ENCODE measurements at regions not wholly inside any gene's neighbourhood (a gene's known extent, or its start where the extent isn't known, plus 50 kb on each side); places are given as distances from the start of the nearest gene placed in this dataset.

DNA sequence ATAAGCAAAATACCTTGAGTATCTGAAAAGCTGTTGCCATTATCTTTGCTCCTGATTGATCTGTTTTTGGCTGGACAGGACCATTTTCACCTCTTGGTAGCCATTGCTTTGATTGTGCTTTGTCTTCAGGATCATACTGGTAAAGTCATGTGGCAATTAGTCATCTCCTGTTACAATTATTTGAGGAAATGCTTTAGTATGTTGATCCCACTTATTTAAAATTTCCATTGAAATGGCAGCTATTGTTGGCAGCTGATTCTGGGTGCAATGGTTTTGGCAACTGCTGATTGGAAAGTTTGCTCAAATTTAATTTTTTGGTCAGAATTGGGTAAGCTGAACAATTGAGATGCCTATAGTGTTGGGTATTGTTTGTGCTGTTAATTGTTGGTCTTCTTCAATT is 238.3 kb upstream of the TLL1 start (continued):
- TF ChIP-seq, protein P1, sequence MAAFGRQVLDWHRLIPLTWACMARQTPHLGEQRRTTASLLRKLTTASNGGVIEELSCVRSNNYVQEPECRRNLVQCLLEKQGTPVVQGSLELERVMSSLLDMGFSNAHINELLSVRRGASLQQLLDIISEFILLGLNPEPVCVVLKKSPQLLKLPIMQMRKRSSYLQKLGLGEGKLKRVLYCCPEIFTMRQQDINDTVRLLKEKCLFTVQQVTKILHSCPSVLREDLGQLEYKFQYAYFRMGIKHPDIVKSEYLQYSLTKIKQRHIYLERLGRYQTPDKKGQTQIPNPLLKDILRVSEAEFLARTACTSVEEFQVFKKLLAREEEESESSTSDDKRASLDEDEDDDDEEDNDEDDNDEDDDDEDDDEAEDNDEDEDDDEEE (CRISPR knock-in tag; IDR thresholded peaks at IDR 0.05) = no peak

DNA sequence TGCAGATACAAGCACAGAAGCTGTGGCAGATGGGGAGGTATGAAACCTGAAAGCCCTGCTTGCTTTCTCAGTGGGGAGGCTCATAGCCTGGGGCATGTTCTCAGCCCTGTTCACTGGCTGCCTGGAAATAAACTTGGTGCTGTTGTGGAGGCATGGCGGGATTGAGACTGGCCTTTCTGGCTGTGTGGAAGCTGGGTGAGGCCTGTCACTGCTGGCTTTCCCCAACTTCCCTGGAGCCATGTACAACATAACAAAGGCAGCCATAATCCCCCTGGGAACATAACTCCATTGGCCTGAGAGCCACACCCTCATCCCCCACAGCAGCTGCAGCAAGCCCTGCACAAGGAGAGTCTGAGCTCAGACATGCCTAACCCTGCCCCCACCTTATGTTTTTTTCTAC is 237.7 kb upstream of the TLL1 start:
- in situ Hi-C loops (cut with HindIII; ENCODE audit: extremely low pct_ligation_motif_present, low pct_unique_long_range_greater_than_20kb) = no loop called here
- H3K4me2 ChIP-seq (ENCODE audit: low read depth, low read length) = no peak overlapping the region

DNA sequence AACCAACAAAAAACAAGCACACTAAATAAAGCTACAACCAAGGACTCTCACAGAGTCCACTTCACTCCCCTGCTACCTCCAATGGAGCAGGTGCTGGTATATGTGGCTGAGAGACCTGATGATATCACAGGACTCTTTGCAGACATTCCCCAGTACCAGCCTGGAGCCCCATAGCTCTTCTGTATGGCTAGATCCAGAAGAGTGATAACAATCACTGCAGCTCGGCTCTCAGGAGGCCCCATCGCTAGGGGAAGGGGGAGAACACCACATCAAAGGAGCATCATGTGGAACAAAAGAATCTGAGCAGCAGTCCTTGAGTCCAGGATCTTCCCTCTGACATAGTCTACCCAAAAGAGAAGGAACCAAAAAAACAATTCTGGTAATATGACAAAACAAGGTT is 237.1 kb upstream of the TLL1 start:
- in situ Hi-C loops (cut with HindIII; ENCODE audit: extremely low pct_ligation_motif_present, low pct_unique_long_range_greater_than_20kb) = no loop called here
- DNase-seq (ENCODE audit: low spot score) (no peak), FAIRE-seq (no peak), ATAC-seq (no peak)
- ChIA-PET POLR2A (no interaction called here), CTCF (ENCODE audit: low intra/inter-chr PET ratio, low total read pairs) (no interaction called here)
- intact Hi-C loops (cut with micrococcal nuclease; ENCODE audit: unreplicated experiment) = no loop called here
- Histone ChIP-seq H3K9ac (ENCODE audit: insufficient read depth, low read depth, low read length) (no peak overlapping the region), H3K4me3 (replicated peaks in 1 of 3; ENCODE audit: insufficient read depth in 1 of 3, low read depth in 2 of 3, low read length in 3 of 3) (no peak overlapping the region), H3K9me3 (ENCODE audit: low read length) (no peaks in the 10 kb centered on the region), H3K27ac (ENCODE audit: extremely low read length, insufficient read depth, low read length) (no peak overlapping the region), H3K27me3 (ENCODE audit: control insufficient read depth in 1 of 2, insufficient read depth in 2 of 2, low read length in 2 of 2) (no peaks in the 10 kb centered on the region), H4K20me1 (ENCODE audit: insufficient read depth, low read length) (no peaks in the 10 kb centered on the region), H3K79me2 (ENCODE audit: insufficient read depth, low read length) (no peaks in the 10 kb centered on the region), H2AFZ (ENCODE audit: low read length) (no peak overlapping the region), H3K4me1 (ENCODE audit: insufficient read depth, low read length) (no peaks in the 10 kb centered on the region), H3K36me3 (replicated peaks in 1 of 2; ENCODE audit: control insufficient read depth in 1 of 2, insufficient read depth in 2 of 2, low read length in 2 of 2) (no peaks in the 10 kb centered on the region), H3K4me2 (ENCODE audit: low read depth, low read length) (no peak overlapping the region)
- no TSS peak for BruUV-seq (replicated peaks)
- TF ChIP-seq, protein P2, sequence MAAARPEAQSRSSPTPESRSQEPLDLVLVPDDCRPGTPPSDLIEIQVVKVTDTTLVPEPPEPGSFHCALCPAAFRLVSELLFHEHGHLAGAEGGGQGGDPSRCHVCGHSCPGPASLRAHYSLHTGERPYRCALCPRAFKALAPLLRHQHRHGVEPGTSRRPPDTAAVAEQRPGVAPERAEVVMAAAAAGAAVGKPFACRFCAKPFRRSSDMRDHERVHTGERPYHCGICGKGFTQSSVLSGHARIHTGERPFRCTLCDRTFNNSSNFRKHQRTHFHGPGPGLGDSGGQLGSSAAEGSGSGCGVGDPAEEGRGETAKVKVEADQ (CRISPR knock-in tag; IDR thresholded peaks at IDR 0.05; ENCODE audit: borderline replicate concordance) = no peak
- TF ChIP-seq NFATC3 (CRISPR knock-in tag; IDR thresholded peaks at IDR 0.05) (no peak), THYN1 (CRISPR knock-in tag; IDR thresholded peaks at IDR 0.05; ENCODE audit: borderline replicate concordance, low read depth) (no peak), SNAI1 (CRISPR knock-in tag; IDR thresholded peaks at IDR 0.05; ENCODE audit: borderline replicate concordance) (no peak), MYNN (CRISPR knock-in tag; IDR thresholded peaks at IDR 0.05; ENCODE audit: low read depth) (no peak), RFX5 (IDR thresholded peaks at IDR 0.05; ENCODE audit: low read depth, low read length) (no peak), POLR2AphosphoS5 (IDR thresholded peaks at IDR 0.05; ENCODE audit: low read depth, low read length) (no peak), GATAD1 (CRISPR knock-in tag; IDR thresholded peaks at IDR 0.05) (no peak), ZNF7 (CRISPR knock-in tag; IDR thresholded peaks at IDR 0.05) (no peak), ZNF263 (CRISPR knock-in tag; IDR thresholded peaks at IDR 0.05) (no peak)
- whole genome bisulfite sequencing (ENCODE audit: low lambda C conversion rate) = 25% methylated on average over 2 of the region's 2 CpGs

More for the DNA sequence above, 237.7 kb upstream of the TLL1 start:
- Histone ChIP-seq H3K9me3 (ENCODE audit: low read length) (no peaks in the 10 kb centered on the region), H3K79me2 (ENCODE audit: insufficient read depth, low read length) (no peaks in the 10 kb centered on the region), H4K20me1 (ENCODE audit: insufficient read depth, low read length) (no peaks in the 10 kb centered on the region), H3K27me3 (ENCODE audit: control insufficient read depth in 1 of 2, insufficient read depth in 2 of 2, low read length in 2 of 2) (no peaks in the 10 kb centered on the region), H3K4me1 (ENCODE audit: insufficient read depth, low read length) (no peaks in the 10 kb centered on the region), H3K4me3 (replicated peaks in 1 of 3; ENCODE audit: insufficient read depth in 1 of 3, low read depth in 2 of 3, low read length in 3 of 3) (no peak overlapping the region), H3K36me3 (replicated peaks in 1 of 2; ENCODE audit: control insufficient read depth in 1 of 2, insufficient read depth in 2 of 2, low read length in 2 of 2) (no peaks in the 10 kb centered on the region), H3K27ac (ENCODE audit: extremely low read length, insufficient read depth, low read length) (no peak overlapping the region), H2AFZ (ENCODE audit: low read length) (no peak overlapping the region), H3K9ac (ENCODE audit: insufficient read depth, low read depth, low read length) (no peak overlapping the region)
- CTCF ChIA-PET (ENCODE audit: low intra/inter-chr PET ratio, low total read pairs) = no interaction called here
- TF ChIP-seq HNRNPH1 (optimal IDR thresholded peaks at IDR 0.05; ENCODE audit: low read depth, low read length) (no peak), PAWR (CRISPR knock-in tag; IDR thresholded peaks at IDR 0.05; ENCODE audit: borderline replicate concordance) (no peak), KLF12 (CRISPR knock-in tag; IDR thresholded peaks at IDR 0.05; ENCODE audit: borderline replicate concordance) (no peak), ZNF841 (CRISPR knock-in tag; IDR thresholded peaks at IDR 0.05; ENCODE audit: borderline replicate concordance) (no peak), ETV5 (CRISPR knock-in tag; IDR thresholded peaks at IDR 0.05; ENCODE audit: borderline replicate concordance) (no peak), MED13 (CRISPR knock-in tag; IDR thresholded peaks at IDR 0.05) (no peak)
- intact Hi-C loops (cut with micrococcal nuclease; ENCODE audit: unreplicated experiment) = no loop called here
- DNase-seq (ENCODE audit: low spot score) (no peak), ATAC-seq (no peak), FAIRE-seq (no peak)
- no CpG with 5 or more reads among the region's 1 CpG for WGBS (ENCODE audit: low lambda C conversion rate)
- POLR2A ChIA-PET = no interaction called here
- BruUV-seq (replicated peaks) = no TSS peak
